Panc1 (cell line): ENCODE measurements at regions not wholly inside any gene's neighbourhood (a gene's known extent, or its start where the extent isn't known, plus 50 kb on each side); places are given as distances from the start of the nearest gene placed in this dataset.

Experiments used
- ATAC-seq: fragments of 200-7000 bp; cut with Tn5 transposase; 2 replicates; pipeline ENCODE4 v1.9.1; 2020; ENCODE audit warnings: mild to moderate bottlenecking, moderate library complexity
- BruUV-seq: library from RNA; stranded (reverse); fragments of 400-500 nt; replicated peaks from 2 replicates; lab custom pipeline; 2021; lab: Mats Ljungman, UMichigan
- CTCF ChIA-PET: fragments of 300-600 bp; sonication (Branson Sonifier 250); formaldehyde crosslinking; loops from one replicate; lab custom pipeline; 2022; ENCODE audit warnings: antibody characterized with exemption; lab: Charles Lee
- POLR2A ChIA-PET: fragments of 300-600 bp; sonication (Branson Sonifier 250); formaldehyde crosslinking; loops from one replicate; lab custom pipeline; 2022; ENCODE audit warnings: antibody characterized with exemption; lab: Charles Lee
- DNase-seq: peaks from one replicate; pipeline ENCODE4 v3.0.0-alpha.2; 2010; ENCODE audit warnings: low read depth, low spot score
- H3K27ac ChIP-seq: 2 replicates; pipeline ENCODE4 v1.5.1; 2011; ENCODE audit warnings: mild to moderate bottlenecking, low read length, inconsistent platforms
- H3K27me3 ChIP-seq: fragments of 200-500 bp; sonication (Bioruptor generic); 2 replicates; pipeline ENCODE4 v1.6.0; 2014; ENCODE audit warnings: low read length, inconsistent platforms; ENCODE audit not compliant: control insufficient read depth, insufficient read depth
- H3K36me3 ChIP-seq: fragments of 200-500 bp; sonication (Bioruptor generic); 2 replicates; pipeline ENCODE4 v1.5.1; 2014; ENCODE audit warnings: inconsistent platforms, mild to moderate bottlenecking, low read length, moderate library complexity; ENCODE audit not compliant: control insufficient read depth, insufficient read depth
- H3K4me1 ChIP-seq: 2 replicates; pipeline ENCODE4 v1.5.1; 2011; ENCODE audit warnings: inconsistent platforms, mild to moderate bottlenecking, low read length, moderate library complexity; ENCODE audit not compliant: control insufficient read depth, insufficient read depth
- H3K4me3 ChIP-seq, 2 experiments: 2 replicates each; pipeline ENCODE4 v1.5.1; 2011 to 2012; ENCODE audit warnings: low read depth in 2 of 2, low read length in 2 of 2, mild to moderate bottlenecking in 2 of 2, inconsistent platforms in 1 of 2, moderate library complexity in 1 of 2
- H3K9me3 ChIP-seq: fragments of 200-500 bp; sonication (Bioruptor generic); 2 replicates; pipeline ENCODE4 v1.5.1; 2014; ENCODE audit warnings: low read depth, mild to moderate bottlenecking, inconsistent platforms, low read length, moderate library complexity; ENCODE audit not compliant: control insufficient read depth, insufficient read depth
- POLR2AphosphoS5 ChIP-seq: IDR thresholded peaks from 2 replicates; pipeline ENCODE4 v1.6.1; 2012; ENCODE audit warnings: mild to moderate bottlenecking, low read depth, low read length, moderate library complexity
- SIN3A ChIP-seq: IDR thresholded peaks from 2 replicates; pipeline ENCODE4 v1.6.1; 2012; ENCODE audit warnings: low read depth, mild to moderate bottlenecking, low read length, moderate library complexity, borderline replicate concordance; ENCODE audit not compliant: insufficient read depth
- TCF7L2 ChIP-seq: IDR thresholded peaks from 2 replicates; pipeline ENCODE4 v1.6.1; 2011; ENCODE audit warnings: mild to moderate bottlenecking, low read depth, low read length, inconsistent platforms
- in situ Hi-C: cut with HindIII; loops from 2 replicates; pipeline ENCODE4 v1.10.0; 2016; ENCODE audit warnings: low sequenced_read_pairs, low pct_unique_long_range_greater_than_20kb
- intact Hi-C: fragments of 100-400 bp; cut with micrococcal nuclease; formaldehyde crosslinking; loops from one replicate; pipeline ENCODE4 v1.10.0; 2022; ENCODE audit not compliant: unreplicated experiment
- TF ChIP-seq, protein P1 (sequence below): fragments of 450-650 bp; IDR thresholded peaks from 2 replicates; pipeline ENCODE4 v1.5.1; 2017; ENCODE audit warnings: mild to moderate bottlenecking
- TF ChIP-seq, protein P2 (sequence below), 2 experiments: IDR thresholded peaks; 2 replicates each; pipeline ENCODE4 v1.6.1; 2011 to 2012; ENCODE audit warnings: low read depth in 2 of 2, control low read depth in 1 of 2, low read length in 1 of 2, mild to moderate bottlenecking in 1 of 2, moderate library complexity in 1 of 2; ENCODE audit not compliant: insufficient read depth in 1 of 2

DNA sequence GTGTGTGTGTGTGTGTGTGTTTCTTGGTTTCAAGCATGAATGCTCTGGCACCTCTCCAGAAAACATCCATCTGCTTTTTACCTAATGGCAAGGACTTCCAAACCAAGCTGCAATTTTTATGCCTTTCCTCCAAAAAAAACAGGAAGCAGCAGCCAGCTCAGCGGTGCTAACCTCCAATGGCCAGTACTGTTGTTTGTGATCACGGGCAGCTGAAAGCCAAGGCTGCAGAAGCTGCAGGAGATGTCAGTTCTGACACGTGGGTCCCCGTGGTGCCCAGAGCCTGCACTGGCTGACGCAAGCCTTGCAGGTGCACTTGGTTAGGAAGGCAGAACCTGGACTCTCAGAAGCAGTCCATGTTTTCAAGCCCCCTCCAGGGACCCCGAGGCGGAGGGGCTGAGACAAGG is 313.6 kb upstream of the DDX53 start:
- ATAC-seq (no peak), DNase-seq (no peak)
- ChIA-PET CTCF (no interaction called here), POLR2A (no interaction called here)
- H3K36me3 ChIP-seq, result no peaks in the 10 kb centered on the region
- in situ Hi-C loops (no loop called here), intact Hi-C loops (no loop called here)
- BruUV-seq, result no TSS peak
- H3K4me3 ChIP-seq, result no peak overlapping the region
- H3K27ac ChIP-seq, result no peak overlapping the region
- TF ChIP-seq, protein P1, sequence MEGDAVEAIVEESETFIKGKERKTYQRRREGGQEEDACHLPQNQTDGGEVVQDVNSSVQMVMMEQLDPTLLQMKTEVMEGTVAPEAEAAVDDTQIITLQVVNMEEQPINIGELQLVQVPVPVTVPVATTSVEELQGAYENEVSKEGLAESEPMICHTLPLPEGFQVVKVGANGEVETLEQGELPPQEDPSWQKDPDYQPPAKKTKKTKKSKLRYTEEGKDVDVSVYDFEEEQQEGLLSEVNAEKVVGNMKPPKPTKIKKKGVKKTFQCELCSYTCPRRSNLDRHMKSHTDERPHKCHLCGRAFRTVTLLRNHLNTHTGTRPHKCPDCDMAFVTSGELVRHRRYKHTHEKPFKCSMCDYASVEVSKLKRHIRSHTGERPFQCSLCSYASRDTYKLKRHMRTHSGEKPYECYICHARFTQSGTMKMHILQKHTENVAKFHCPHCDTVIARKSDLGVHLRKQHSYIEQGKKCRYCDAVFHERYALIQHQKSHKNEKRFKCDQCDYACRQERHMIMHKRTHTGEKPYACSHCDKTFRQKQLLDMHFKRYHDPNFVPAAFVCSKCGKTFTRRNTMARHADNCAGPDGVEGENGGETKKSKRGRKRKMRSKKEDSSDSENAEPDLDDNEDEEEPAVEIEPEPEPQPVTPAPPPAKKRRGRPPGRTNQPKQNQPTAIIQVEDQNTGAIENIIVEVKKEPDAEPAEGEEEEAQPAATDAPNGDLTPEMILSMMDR, result no peak
- TF ChIP-seq SIN3A, result no peak
- no peak for TF ChIP-seq POLR2AphosphoS5
- TF ChIP-seq TCF7L2, result no peak
- TF ChIP-seq, protein P2, sequence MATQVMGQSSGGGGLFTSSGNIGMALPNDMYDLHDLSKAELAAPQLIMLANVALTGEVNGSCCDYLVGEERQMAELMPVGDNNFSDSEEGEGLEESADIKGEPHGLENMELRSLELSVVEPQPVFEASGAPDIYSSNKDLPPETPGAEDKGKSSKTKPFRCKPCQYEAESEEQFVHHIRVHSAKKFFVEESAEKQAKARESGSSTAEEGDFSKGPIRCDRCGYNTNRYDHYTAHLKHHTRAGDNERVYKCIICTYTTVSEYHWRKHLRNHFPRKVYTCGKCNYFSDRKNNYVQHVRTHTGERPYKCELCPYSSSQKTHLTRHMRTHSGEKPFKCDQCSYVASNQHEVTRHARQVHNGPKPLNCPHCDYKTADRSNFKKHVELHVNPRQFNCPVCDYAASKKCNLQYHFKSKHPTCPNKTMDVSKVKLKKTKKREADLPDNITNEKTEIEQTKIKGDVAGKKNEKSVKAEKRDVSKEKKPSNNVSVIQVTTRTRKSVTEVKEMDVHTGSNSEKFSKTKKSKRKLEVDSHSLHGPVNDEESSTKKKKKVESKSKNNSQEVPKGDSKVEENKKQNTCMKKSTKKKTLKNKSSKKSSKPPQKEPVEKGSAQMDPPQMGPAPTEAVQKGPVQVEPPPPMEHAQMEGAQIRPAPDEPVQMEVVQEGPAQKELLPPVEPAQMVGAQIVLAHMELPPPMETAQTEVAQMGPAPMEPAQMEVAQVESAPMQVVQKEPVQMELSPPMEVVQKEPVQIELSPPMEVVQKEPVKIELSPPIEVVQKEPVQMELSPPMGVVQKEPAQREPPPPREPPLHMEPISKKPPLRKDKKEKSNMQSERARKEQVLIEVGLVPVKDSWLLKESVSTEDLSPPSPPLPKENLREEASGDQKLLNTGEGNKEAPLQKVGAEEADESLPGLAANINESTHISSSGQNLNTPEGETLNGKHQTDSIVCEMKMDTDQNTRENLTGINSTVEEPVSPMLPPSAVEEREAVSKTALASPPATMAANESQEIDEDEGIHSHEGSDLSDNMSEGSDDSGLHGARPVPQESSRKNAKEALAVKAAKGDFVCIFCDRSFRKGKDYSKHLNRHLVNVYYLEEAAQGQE (IDR thresholded peaks at IDR 0.05; ENCODE audit: insufficient read depth in 1 of 2, low read depth in 2 of 2, low read length in 1 of 2), result no peak
- H3K9me3 ChIP-seq, result no peaks in the 10 kb centered on the region
- no peaks in the 10 kb centered on the region for H3K4me1 ChIP-seq
- H3K27me3 ChIP-seq, result no peaks in the 10 kb centered on the region

DNA sequence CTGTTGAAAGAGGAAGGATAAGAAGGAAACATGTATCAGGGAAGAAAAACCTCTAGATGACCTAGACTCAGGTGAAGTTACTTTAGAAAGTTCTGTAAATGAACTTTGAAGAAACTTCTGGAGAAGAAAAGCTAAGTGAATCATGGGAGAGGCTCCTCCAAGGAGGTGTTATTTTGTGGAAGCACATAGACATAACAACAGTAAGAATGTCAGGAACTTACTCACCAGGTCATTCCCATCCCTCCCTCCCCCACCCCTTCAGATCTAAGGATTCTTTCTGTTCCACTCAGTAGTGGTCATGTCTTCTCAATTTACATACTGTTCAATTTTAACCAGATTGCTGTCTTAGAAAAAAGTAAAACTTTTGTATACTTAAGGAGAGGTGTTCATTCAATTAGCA is 310.5 kb upstream of the DDX53 start:
- no TSS peak for BruUV-seq
- Histone ChIP-seq H3K27ac (no peak overlapping the region), H3K27me3 (no peaks in the 10 kb centered on the region), H3K4me1 (no peaks in the 10 kb centered on the region), H3K36me3 (no peaks in the 10 kb centered on the region), H3K9me3 (no peaks in the 10 kb centered on the region), H3K4me3 (no peak overlapping the region)
- ChIA-PET POLR2A (no interaction called here), CTCF (no interaction called here)
- in situ Hi-C loops, result no loop called here
- TF ChIP-seq POLR2AphosphoS5, result no peak
- TF ChIP-seq, protein P1, result no peak
- ATAC-seq (no peak), DNase-seq (no peak)
- intact Hi-C loops, result no loop called here
